NCI-H2171 treated with DMSO at 0.1 percent for 48 hours (cell line): ENCODE measurements at regions not wholly inside any gene's neighbourhood (a gene's known extent, or its start where the extent isn't known, plus 50 kb on each side); places are given as distances from the start of the nearest gene placed in this dataset.

Experiments used
- DNase-seq: peaks from one replicate; lab custom pipeline; 2025; lab: John Stamatoyannopoulos, UW

- DNase-seq, result no peak
Measured at GRCh38 chr9:93829271-93830011, 125.7 kb downstream of the BARX1 start.

DNA sequence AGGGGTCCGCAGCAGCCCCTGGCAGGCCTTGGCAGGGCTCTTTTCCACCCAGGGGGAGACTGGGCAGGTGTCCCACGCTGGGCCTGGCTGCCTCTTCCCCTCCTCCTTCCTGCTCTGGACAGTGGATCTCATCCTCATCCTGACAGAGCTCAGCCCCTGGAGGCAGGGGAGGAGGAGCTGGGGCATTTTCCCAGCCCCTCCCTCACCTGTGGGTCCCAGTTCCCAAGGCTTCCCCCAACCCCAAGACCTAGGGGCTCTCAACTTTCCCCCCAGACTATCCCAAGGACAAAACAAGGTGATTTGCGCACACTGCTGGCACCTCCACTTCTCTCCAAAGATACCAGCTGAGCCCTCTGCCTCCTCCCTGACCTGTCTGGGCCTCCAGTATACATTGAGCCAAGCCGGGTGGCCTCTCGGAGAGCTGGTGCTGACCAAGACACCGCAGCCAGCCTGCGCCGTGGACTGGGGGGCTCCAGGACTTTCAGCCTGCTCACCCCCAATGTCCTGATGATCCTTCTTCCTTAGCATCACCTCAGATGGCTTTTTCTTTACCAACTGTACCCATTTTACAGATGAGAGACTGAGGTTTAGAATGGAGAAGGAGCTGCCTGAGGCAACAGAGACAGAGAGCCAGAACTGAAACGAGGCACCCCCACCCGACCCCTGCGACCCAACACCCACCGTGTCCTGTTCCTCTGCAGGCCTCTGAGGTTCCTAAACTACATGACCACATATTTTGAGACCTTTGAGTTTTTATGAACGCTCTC is 126.6 kb downstream of the BARX1 start:
- DNase-seq, result no peak

- DNase-seq, result peak; percentile 33
Measured at GRCh38 chr9:93827545-93828330, 127.4 kb downstream of the BARX1 start.

GRCh38 chr9:93826905-93827544 is 128.1 kb downstream of the BARX1 start:
- DNase-seq, result no peak

GRCh38 chr9:93826209-93826608 is 128.9 kb downstream of the BARX1 start:
- no peak for DNase-seq

GRCh38 chr9:93825348-93826115 is 129.6 kb downstream of the BARX1 start:
- no peak for DNase-seq

- DNase-seq, result no peak
Measured at GRCh38 chr9:93824386-93825294, 130.5 kb downstream of the BARX1 start.

- no peak for DNase-seq
Measured at GRCh38 chr9:93823245-93824072, 131.7 kb downstream of the BARX1 start.

DNA sequence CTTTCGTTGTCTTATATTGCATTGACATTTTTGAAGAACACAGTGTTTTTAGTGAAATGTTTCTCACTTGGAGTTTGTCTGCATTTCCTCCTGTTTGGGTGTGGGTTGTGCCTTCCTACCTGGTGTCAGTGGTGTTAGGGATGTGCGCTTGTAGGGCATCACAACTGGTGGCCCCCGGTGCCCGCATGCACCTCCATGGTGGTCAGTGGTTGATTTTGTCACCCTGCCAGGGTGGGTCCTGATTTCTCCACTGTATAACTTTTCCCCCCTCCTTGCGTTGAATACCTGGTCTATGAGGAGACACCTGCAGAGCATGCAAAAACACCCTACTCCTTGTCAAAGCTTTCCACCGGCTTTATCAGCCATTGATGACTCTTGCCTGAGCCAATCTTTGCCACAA is 132.9 kb downstream of the BARX1 start:
- DNase-seq, result no peak

GRCh38 chr9:93821307-93821703 is 133.8 kb downstream of the BARX1 start:
- DNase-seq, result no peak

DNA sequence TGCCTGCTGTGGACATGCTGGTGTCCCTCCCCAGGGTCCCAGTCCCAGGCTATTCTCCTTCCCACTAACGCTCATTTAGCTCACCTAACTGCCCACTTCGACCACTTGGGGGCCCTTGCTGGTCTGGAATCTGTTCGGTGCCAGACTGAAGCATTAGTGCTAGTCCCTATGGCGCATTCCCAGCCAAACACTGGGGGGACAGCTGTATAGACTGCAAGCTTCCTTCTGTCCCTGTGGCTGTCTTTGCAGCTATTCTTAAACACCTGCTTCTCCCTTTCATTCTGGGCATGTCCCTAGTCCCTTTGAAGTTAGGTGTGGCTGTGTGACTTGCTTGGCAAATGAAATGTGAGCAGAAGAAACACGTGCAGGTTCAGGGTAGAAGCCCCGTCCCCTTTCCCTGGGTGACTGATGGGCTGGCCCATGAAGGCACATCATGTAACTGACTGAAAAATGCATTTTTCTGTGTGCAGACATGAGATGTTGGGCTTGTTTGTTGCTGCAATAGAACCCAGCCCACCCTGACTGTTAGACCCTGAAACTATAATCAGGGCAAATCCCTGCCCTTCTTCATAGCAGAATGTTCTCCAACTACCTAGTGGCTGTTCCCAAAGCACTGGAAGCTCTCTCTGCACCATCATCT is 134.4 kb downstream of the BARX1 start:
- no peak for DNase-seq

- no peak for DNase-seq
Measured at GRCh38 chr9:93819905-93820304, 135.2 kb downstream of the BARX1 start.

DNA sequence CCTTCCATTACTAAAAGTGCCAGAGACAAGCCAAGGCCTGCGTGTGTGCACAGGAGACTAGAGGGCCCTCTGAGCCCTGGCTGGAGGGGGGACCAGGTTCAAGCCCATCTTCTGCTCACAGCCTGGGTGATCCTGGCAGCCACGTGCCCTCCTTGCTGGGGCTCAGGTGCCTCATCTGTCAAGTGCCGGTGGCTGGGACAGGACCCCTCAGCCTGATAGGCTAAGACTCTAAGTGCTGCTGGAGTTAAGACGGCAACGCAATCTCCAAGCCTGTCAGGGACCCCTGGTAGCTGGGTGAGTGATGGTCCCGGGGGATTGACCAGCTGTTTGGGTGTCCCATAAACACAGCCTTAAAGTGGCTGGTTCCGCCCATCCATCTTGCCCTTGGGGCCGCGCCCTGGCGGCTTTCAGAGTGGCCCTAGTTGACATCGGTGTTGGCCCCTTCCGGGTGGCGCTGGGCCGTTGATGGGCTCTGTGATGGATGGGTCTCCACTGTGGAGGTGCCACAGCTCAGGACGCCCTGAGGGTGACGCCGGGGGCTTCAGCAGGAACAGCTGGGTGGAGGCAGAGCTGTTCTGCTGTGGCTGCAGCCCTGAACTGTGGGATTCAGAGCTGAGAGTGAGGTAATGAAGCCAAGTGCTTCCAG is 136.2 kb downstream of the BARX1 start:
- no peak for DNase-seq

DNA sequence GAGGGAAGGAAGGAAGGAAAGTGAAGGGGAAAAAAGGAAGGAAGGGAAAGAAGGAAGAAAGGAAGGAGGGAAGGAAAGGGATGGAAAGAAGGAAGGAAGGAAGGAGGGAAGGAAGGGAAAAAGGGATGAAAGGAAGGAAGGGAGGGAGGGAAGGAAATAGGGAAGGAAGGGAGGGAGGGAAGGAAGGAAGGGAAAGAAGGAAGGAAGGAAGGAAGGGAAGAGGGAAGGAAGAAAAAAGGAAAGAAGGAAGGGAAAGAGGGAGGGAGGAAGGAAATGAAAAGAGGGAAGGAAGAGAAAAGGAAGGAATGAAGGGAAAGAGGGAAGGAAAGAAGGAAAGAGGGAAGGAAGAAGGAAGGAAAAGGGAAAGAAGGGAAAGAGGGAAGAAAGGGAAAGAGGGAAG is 136.9 kb downstream of the BARX1 start:
- DNase-seq, result no peak

DNA sequence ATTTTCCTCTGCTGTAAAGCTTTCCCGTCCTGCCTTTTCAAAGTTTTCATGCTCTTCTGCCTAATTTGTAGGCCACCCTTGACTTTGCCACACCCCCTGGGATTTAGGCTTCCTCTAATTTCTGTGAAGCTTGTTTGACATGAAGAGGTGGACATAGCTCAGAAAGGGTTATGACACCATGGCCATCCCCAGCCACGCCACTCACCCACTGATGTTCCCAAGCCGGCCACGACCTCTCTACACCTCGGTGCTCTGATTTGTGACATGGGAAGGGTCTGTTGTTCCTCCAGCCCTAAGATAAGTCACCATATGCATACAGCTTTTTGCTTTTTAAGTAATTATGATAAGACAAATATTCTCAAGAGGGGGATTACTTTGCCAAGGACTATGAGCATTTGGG is 139.5 kb downstream of the BARX1 start:
- no peak for DNase-seq

DNA sequence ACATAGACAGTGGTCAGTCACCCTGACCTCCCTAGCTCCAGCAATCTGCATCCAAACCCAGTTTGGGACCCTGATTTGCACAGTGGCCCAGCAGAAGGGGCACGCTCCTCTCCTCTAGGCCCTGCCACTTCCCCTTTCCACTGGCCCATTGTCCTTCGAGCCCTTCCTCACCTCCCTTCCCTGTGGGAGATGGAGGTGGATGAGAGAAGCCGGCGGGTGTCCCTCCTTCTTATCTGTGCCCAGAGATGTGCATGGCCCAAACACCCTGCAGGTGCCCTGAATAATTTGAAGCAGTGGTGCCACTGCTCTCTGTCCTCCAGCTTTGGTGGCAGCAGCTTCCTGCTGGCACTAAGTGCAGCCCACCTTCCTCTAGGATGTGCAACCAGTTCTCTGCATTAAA is 140.0 kb downstream of the BARX1 start:
- no peak for DNase-seq

GRCh38 chr9:93814077-93814956 is 140.8 kb downstream of the BARX1 start:
- peak; percentile 88 for DNase-seq
